ENCODE measurements at regions not wholly inside any gene's neighbourhood (a gene's known extent, or its start where the extent isn't known, plus 50 kb on each side); places are given as distances from the start of the nearest gene placed in this dataset.

DNA sequence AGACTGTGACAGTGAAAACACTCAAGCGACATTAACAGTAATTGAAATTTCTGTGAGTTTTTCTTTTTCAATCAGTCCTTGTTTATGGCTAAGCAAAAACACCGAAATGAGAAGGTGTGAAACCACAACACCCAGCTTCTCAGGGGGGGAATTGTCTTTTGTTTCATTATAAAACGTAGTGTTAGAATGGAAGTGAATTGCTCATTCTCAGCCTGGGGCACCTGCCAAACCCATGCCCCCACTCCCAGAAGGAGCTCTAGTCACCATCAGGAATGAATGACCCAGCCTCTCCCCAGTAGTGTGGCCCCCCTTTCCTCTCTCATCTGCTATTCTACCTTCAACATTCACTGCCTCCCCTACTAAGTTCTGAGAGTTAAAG lies 185.8 kb upstream of the CFAP20DC start:
- Histone ChIP-seq H3K9me2 (ENCODE audit: insufficient read depth) (peaks cover 5% of the 10 kb centered on the region; the same call in 1 of the 2 replicates), H3K4me1 (ENCODE audit: insufficient read depth) (no peaks in the 10 kb centered on the region), H3K27ac (ENCODE audit: low read depth) (no peak overlapping the region), H3K4me2 (no peak overlapping the region), H3K27me3 (ENCODE audit: insufficient read depth) (no peaks in the 10 kb centered on the region), H3K4me3 (no peak overlapping the region), H4K20me1 (replicated peaks; ENCODE audit: insufficient read depth) (no peaks in the 10 kb centered on the region), H3F3A (replicated peaks; ENCODE audit: low read depth) (no peaks in the 10 kb centered on the region), H2AFZ (no peak overlapping the region), H3K79me2 (replicated peaks; ENCODE audit: insufficient read depth) (no peaks in the 10 kb centered on the region), H3K36me3 (ENCODE audit: insufficient read depth) (no peaks in the 10 kb centered on the region)
- Mint-ChIP-seq H3K27me3 (ENCODE audit: insufficient read depth, low read depth, poor library complexity) (peaks cover 2% of the 10 kb centered on the region), H3K4me3 (no peak overlapping the region), H3K36me3 (ENCODE audit: low read depth) (peaks cover 6% of the 10 kb centered on the region; the same call in 2 of the 3 replicates), H3K27ac (no peak overlapping the region), H3K4me1 (no peaks in the 10 kb centered on the region), H3K9me3 (peaks cover 20% of the 10 kb centered on the region)
- DNase-seq (ENCODE audit: low spot score) (no peak), ATAC-seq (no peak)
- TF ChIP-seq EZH2 (IDR thresholded peaks at IDR 0.05; ENCODE audit: low read depth, unreplicated experiment) = no peak
- no peak for TF ChIP-seq NANOG (IDR thresholded peaks at IDR 0.05; ENCODE audit: borderline replicate concordance)
- no peak for TF ChIP-seq ZNF462 (CRISPR knock-in tag; IDR thresholded peaks at IDR 0.05)
- no peak for TF ChIP-seq ZNF114 (CRISPR knock-in tag; IDR thresholded peaks at IDR 0.05)
- no peak for TF ChIP-seq EZH2phosphoT487 (IDR thresholded peaks at IDR 0.05; ENCODE audit: unreplicated experiment)

- Mint-ChIP-seq H3K9me3 (peaks cover 26% of the 10 kb centered on the region), H3K4me1 (no peaks in the 10 kb centered on the region), H3K27ac (no peak overlapping the region), H3K4me3 (no peak overlapping the region), H3K36me3 (ENCODE audit: low read depth) (peaks cover 11% of the 10 kb centered on the region; the same call in 2 of the 3 replicates), H3K27me3 (ENCODE audit: insufficient read depth, low read depth, poor library complexity) (peaks cover 2% of the 10 kb centered on the region)
- no peaks in the 10 kb centered on the region for H3K4me1 ChIP-seq (ENCODE audit: insufficient read depth)
- no peak for ATAC-seq
- no peaks in the 10 kb centered on the region for H3K27me3 ChIP-seq (ENCODE audit: insufficient read depth)
- H3K27ac ChIP-seq (ENCODE audit: low read depth) = no peak overlapping the region
- no peaks in the 10 kb centered on the region for H3K79me2 ChIP-seq (replicated peaks; ENCODE audit: insufficient read depth)
- no peaks in the 10 kb centered on the region for H3F3A ChIP-seq (replicated peaks; ENCODE audit: low read depth)
- no peak overlapping the region for H2AFZ ChIP-seq
- no peak overlapping the region for H3K4me3 ChIP-seq
- peaks cover 5% of the 10 kb centered on the region; the same call in 1 of the 2 replicates for H3K9me2 ChIP-seq (ENCODE audit: insufficient read depth)
- no peak overlapping the region for H3K4me2 ChIP-seq
- H4K20me1 ChIP-seq (replicated peaks; ENCODE audit: insufficient read depth) = no peaks in the 10 kb centered on the region
- no peaks in the 10 kb centered on the region; the same call in 1 of the 2 replicates for H3K36me3 ChIP-seq (ENCODE audit: insufficient read depth)
- DNase-seq (ENCODE audit: low spot score) = no peak
- TF ChIP-seq ETS1 (IDR thresholded peaks at IDR 0.05) (no peak), POLR2AphosphoS5 (IDR thresholded peaks at IDR 0.05; ENCODE audit: low read depth) (no peak)
Measured at GRCh38 chr3:59234884-59235633, 185.2 kb upstream of the CFAP20DC start.
